ENCODE measurements at regions not wholly inside any gene's neighbourhood (a gene's known extent, or its start where the extent isn't known, plus 50 kb on each side); places are given as distances from the start of the nearest gene placed in this dataset.
"Not testable (repeated sequence)": the region's sequence is repeated elsewhere in the genome, so short reads cannot be mapped to it uniquely, and the experiment has no call there.

GRCh38 chr6:19925533-19925932 lies 88.4 kb downstream of the ID4 start:
- Histone ChIP-seq H3K9me3 (no peaks in the 10 kb centered on the region), H3K4me3 (replicated peaks in 1 of 3) (no peak overlapping the region), H3K4me1 (no peaks in the 10 kb centered on the region), H3K27me3 (no peaks in the 10 kb centered on the region), H3K27ac (no peak overlapping the region), H3K36me3 (no peaks in the 10 kb centered on the region)
- TF ChIP-seq, protein P1, sequence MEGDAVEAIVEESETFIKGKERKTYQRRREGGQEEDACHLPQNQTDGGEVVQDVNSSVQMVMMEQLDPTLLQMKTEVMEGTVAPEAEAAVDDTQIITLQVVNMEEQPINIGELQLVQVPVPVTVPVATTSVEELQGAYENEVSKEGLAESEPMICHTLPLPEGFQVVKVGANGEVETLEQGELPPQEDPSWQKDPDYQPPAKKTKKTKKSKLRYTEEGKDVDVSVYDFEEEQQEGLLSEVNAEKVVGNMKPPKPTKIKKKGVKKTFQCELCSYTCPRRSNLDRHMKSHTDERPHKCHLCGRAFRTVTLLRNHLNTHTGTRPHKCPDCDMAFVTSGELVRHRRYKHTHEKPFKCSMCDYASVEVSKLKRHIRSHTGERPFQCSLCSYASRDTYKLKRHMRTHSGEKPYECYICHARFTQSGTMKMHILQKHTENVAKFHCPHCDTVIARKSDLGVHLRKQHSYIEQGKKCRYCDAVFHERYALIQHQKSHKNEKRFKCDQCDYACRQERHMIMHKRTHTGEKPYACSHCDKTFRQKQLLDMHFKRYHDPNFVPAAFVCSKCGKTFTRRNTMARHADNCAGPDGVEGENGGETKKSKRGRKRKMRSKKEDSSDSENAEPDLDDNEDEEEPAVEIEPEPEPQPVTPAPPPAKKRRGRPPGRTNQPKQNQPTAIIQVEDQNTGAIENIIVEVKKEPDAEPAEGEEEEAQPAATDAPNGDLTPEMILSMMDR (IDR thresholded peaks at IDR 0.05), result no peak
- no peak for TF ChIP-seq POLR2A (IDR thresholded peaks at IDR 0.05)
- intact Hi-C loops (cut with DNase I), result no loop called here
- WGBS, 2 donors, result 92 to 95% methylated on average over 1 of the region's 1 CpG
- DNase-seq, result no peak

DNA sequence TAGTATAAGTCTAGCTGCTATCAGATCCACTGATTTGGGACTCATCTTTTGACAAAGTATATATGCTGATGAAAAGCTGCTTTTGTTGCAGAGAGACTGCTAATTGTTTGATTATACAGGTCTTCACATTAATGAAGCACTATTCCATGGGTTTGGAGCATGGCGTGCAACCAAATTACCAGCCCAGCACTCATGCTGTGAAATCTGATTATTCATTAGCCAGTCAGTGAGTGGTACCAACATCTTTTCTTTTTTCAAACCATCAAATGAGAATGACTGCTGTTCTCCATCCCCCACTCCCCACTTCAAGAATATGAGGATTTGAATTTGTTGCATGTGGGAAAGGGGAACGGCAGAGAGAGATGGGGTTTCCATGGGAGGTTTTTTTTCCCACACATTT lies 91.3 kb downstream of the ID4 start:
- intact Hi-C loops (cut with DNase I), result no loop called here
- H3K27me3 ChIP-seq, result no peaks in the 10 kb centered on the region
- no peak overlapping the region for H3K4me3 ChIP-seq (replicated peaks in 1 of 3)
- WGBS, 2 donors, result 71 to 81% methylated on average over 2 of the region's 2 CpGs
- no peaks in the 10 kb centered on the region for H3K4me1 ChIP-seq
- H3K27ac ChIP-seq, result no peak overlapping the region
- no peaks in the 10 kb centered on the region for H3K9me3 ChIP-seq
- no peak for DNase-seq
- no peak for TF ChIP-seq POLR2A (IDR thresholded peaks at IDR 0.05)
- no peaks in the 10 kb centered on the region for H3K36me3 ChIP-seq

DNA sequence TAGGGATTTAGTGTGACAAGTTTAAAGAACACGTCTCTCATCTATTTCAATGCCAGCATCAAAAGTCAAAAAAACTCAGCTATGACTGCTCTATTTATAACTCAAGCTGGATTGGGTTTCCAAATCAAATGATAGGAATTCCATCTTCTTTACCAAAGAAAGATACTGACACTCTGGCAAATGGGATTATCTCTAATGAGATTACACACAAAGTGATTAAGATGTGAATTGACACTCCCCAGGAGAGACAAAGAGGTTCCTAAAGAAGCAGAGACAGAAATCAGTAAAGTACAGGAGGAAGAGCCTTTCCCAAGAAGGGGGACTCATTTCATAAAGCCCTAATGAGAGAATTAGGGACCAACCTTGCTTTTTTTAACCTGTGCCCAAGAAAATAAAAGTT lies 92.1 kb downstream of the ID4 start:
- WGBS, 2 donors, result 86% methylated on average over 1 of the region's 1 CpG
- H3K9me3 ChIP-seq, result no peaks in the 10 kb centered on the region
- TF ChIP-seq, protein P1 (IDR thresholded peaks at IDR 0.05), result no peak
- no peak for TF ChIP-seq POLR2A (IDR thresholded peaks at IDR 0.05)

GRCh38 chr6:19934996-19935591 lies 97.9 kb downstream of the ID4 start:
- no peak overlapping the region for H3K4me3 ChIP-seq (replicated peaks in 1 of 3)
- no peaks in the 10 kb centered on the region for H3K27me3 ChIP-seq
- 77 to 88% methylated on average over 5 of the region's 5 CpGs for WGBS, 2 donors
- H3K4me1 ChIP-seq, result no peaks in the 10 kb centered on the region
- no peaks in the 10 kb centered on the region for H3K9me3 ChIP-seq
- TF ChIP-seq POLR2A (IDR thresholded peaks at IDR 0.05), result no peak
- TF ChIP-seq, protein P1 (IDR thresholded peaks at IDR 0.05), result no peak
- DNase-seq, result no peak
- intact Hi-C loops (cut with DNase I), result no loop called here
- no peaks in the 10 kb centered on the region for H3K36me3 ChIP-seq
- H3K27ac ChIP-seq, result no peak overlapping the region

More for the DNA sequence above, 92.1 kb downstream of the ID4 start:
- no peaks in the 10 kb centered on the region for H3K4me1 ChIP-seq
- H3K4me3 ChIP-seq (replicated peaks in 1 of 3), result no peak overlapping the region
- no peaks in the 10 kb centered on the region for H3K36me3 ChIP-seq
- intact Hi-C loops (cut with DNase I), result no loop called here
- no peaks in the 10 kb centered on the region for H3K27me3 ChIP-seq
- no peak for DNase-seq
- no peak overlapping the region for H3K27ac ChIP-seq

- DNase-seq; H3K4me3 ChIP-seq (replicated peaks in 1 of 3); intact Hi-C loops (cut with DNase I); H3K27me3 ChIP-seq; H3K4me1 ChIP-seq; H3K36me3 ChIP-seq; H3K9me3 ChIP-seq; H3K27ac ChIP-seq: not testable (repeated sequence)
- 98 to 100% methylated on average over 11 of the region's 28 CpGs for WGBS, 2 donors
These were observed 102.2 kb downstream of the ID4 start for GRCh38 chr6:19939321-19939720.

- intact Hi-C loops (cut with DNase I); H3K4me3 ChIP-seq (replicated peaks in 1 of 3); H3K27me3 ChIP-seq; H3K9me3 ChIP-seq; H3K4me1 ChIP-seq; H3K27ac ChIP-seq; H3K36me3 ChIP-seq; DNase-seq: not testable (repeated sequence)
- WGBS, 2 donors, result 80 to 97% methylated on average over 1 to 6 of the region's 28 CpGs
These were observed 102.8 kb downstream of the ID4 start for GRCh38 chr6:19939926-19940325.

DNA sequence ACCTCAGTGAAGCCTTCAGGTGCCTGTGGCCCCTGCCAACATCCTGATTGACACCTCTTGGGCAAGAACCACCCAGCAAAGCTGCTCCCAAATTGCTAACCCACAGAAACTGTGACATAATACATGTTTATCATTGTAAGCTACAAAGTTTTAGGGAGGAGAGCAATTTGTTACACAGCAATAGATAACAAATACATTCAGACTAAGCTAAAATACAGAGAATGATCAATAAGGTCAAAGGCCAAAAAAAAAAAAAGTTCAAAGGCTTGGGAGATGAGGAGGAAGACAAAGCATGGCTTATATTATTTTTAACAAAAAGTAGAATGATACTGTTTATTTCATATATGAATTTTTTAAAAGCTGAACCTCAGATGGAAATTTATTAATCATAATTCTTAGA lies 105.9 kb downstream of the ID4 start:
- intact Hi-C loops (cut with DNase I), result no loop called here
- DNase-seq, result no peak
- TF ChIP-seq, protein P1 (IDR thresholded peaks at IDR 0.05), result no peak
- TF ChIP-seq POLR2A (IDR thresholded peaks at IDR 0.05), result no peak

More for the DNA sequence above, 105.9 kb downstream of the ID4 start:
- Histone ChIP-seq H3K27me3 (no peaks in the 10 kb centered on the region), H3K27ac (no peak overlapping the region), H3K9me3 (no peaks in the 10 kb centered on the region), H3K4me1 (no peaks in the 10 kb centered on the region), H3K4me3 (replicated peaks in 1 of 3) (no peak overlapping the region), H3K36me3 (no peaks in the 10 kb centered on the region)
